Cardiac fibroblast (primary cell): ENCODE measurements at regions not wholly inside any gene's neighbourhood (a gene's known extent, or its start where the extent isn't known, plus 50 kb on each side); places are given as distances from the start of the nearest gene placed in this dataset.

Source experiments
- DNase-seq, 2 donors: peaks; one replicate each; pipeline versions ENCODE4 v3.0.0 to v3.0.0-alpha.2; 2010; ENCODE audit warnings: low read depth in 2 of 2
- H3K4me3 ChIP-seq, 2 donors: replicated peaks in 1 of 2; 1 replicate in 1 of 2; 2 replicates in 1 of 2; pipeline ENCODE4 v1.5.1; 2011; ENCODE audit warnings: low read depth in 2 of 2, low read length in 2 of 2, mild to moderate bottlenecking in 2 of 2, moderate library complexity in 1 of 2
- CTCF ChIP-seq: IDR thresholded peaks from one replicate; pipeline ENCODE4 v1.5.1; 2011; ENCODE audit warnings: low read depth, mild to moderate bottlenecking, low read length, inconsistent platforms

- no peak overlapping the region for H3K4me3 ChIP-seq
- TF ChIP-seq CTCF, result no peak
- no peak for DNase-seq
Measured at GRCh38 chr3:117139681-117140080, 430.1 kb downstream of the TUSC7 start.

GRCh38 chr3:117141812-117142211, 432.2 kb downstream of the TUSC7 start:
- no peak for DNase-seq
- H3K4me3 ChIP-seq, result no peak overlapping the region
- no peak for TF ChIP-seq CTCF

GRCh38 chr3:117144853-117145252, 435.3 kb downstream of the TUSC7 start:
- H3K4me3 ChIP-seq, result no peak overlapping the region
- peak; percentile 1 to 12 for DNase-seq
- no peak for TF ChIP-seq CTCF

- no peak for DNase-seq
- no peak overlapping the region for H3K4me3 ChIP-seq
Measured at GRCh38 chr3:117145677-117146076, 436.1 kb downstream of the TUSC7 start.

GRCh38 chr3:117146571-117146970, 437.0 kb downstream of the TUSC7 start:
- TF ChIP-seq CTCF, result no peak
- no peak for DNase-seq
- no peak overlapping the region for H3K4me3 ChIP-seq

More at GRCh38 chr3:117145677-117146076, 436.1 kb downstream of the TUSC7 start:
- TF ChIP-seq CTCF, result no peak

- H3K4me3 ChIP-seq, result no peak overlapping the region
- DNase-seq, result no peak
- TF ChIP-seq CTCF, result no peak
Measured at GRCh38 chr3:117149584-117149983, 440.0 kb downstream of the TUSC7 start.

- DNase-seq, result peak in 1 of 2 donors; percentile 23
- H3K4me3 ChIP-seq, result no peak overlapping the region
- TF ChIP-seq CTCF, result no peak
Measured at GRCh38 chr3:117150628-117151027, 441.0 kb downstream of the TUSC7 start.
